ENCODE measurements at regions not wholly inside any gene's neighbourhood (a gene's known extent, or its start where the extent isn't known, plus 50 kb on each side); places are given as distances from the start of the nearest gene placed in this dataset.
A peak's percentile ranks its signal among the peaks of the same experiment; 100 is the strongest.

DNA sequence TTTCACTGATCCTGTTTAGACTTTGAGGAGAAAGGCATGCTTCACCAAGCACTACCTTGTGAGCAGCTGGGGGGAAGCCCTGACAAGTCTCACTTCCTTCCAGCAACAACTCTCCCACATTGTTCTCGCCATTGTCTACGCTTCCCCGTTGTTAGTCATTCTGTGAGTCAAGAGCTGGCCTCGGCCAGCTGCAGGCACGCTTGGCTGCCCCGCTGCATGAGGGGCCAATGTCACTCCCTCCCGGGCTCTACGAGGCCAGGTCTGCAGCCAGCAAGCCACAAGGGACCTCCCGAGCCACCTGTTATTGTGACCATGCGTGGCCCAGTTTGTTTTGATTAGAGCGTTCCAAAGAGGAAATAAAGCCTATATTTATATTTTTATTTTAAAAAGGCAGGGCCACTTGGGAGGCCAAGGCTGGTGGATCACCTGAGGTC lies 220.9 kb downstream of the FOXO1 start:
- TF ChIP-seq FOXP2 (optimal IDR thresholded peaks at IDR 0.05; ENCODE audit: borderline replicate concordance, extremely low read depth, extremely low read length, insufficient read depth) (peak; percentile 70), TAF1 (IDR thresholded peaks at IDR 0.05; ENCODE audit: borderline replicate concordance, insufficient read depth, low read length) (no peak), SIN3A (IDR thresholded peaks at IDR 0.05; ENCODE audit: borderline replicate concordance, insufficient read depth, low read length) (peak; percentile 76; the same call in 1 of the 2 replicates)
- TF ChIP-seq, protein P1, sequence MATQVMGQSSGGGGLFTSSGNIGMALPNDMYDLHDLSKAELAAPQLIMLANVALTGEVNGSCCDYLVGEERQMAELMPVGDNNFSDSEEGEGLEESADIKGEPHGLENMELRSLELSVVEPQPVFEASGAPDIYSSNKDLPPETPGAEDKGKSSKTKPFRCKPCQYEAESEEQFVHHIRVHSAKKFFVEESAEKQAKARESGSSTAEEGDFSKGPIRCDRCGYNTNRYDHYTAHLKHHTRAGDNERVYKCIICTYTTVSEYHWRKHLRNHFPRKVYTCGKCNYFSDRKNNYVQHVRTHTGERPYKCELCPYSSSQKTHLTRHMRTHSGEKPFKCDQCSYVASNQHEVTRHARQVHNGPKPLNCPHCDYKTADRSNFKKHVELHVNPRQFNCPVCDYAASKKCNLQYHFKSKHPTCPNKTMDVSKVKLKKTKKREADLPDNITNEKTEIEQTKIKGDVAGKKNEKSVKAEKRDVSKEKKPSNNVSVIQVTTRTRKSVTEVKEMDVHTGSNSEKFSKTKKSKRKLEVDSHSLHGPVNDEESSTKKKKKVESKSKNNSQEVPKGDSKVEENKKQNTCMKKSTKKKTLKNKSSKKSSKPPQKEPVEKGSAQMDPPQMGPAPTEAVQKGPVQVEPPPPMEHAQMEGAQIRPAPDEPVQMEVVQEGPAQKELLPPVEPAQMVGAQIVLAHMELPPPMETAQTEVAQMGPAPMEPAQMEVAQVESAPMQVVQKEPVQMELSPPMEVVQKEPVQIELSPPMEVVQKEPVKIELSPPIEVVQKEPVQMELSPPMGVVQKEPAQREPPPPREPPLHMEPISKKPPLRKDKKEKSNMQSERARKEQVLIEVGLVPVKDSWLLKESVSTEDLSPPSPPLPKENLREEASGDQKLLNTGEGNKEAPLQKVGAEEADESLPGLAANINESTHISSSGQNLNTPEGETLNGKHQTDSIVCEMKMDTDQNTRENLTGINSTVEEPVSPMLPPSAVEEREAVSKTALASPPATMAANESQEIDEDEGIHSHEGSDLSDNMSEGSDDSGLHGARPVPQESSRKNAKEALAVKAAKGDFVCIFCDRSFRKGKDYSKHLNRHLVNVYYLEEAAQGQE (IDR thresholded peaks at IDR 0.05; ENCODE audit: insufficient read depth in 1 of 2, low read depth in 2 of 2, low read length in 2 of 2) = 0 out of 4 replicates have a peak, but pooled peaks of 1 of the 2 experiments have one; percentile 22

DNA sequence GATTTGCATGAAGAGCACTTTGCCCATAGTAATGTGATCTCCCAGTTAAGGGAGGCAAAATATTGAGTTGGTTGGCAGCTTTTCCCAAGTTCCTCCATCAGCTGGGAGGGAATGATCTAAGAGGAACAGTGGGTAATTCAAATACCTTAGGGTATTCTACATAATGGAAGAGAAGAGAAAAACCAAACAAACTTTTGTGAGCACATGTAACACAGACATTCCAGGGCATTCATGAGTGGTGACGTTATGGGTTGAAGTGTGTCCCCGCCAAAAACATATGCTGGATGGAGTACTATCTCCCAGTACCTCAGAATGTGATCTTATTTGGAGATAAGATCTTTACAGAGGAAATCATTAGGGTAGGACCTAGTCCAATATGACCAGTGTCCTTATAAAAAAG lies 220.1 kb downstream of the FOXO1 start:
- TF ChIP-seq SIN3A (IDR thresholded peaks at IDR 0.05; ENCODE audit: borderline replicate concordance, insufficient read depth, low read length) (no peak), TAF1 (IDR thresholded peaks at IDR 0.05; ENCODE audit: borderline replicate concordance, insufficient read depth, low read length) (no peak), FOXP2 (optimal IDR thresholded peaks at IDR 0.05; ENCODE audit: borderline replicate concordance, extremely low read depth, extremely low read length, insufficient read depth) (no peak), POLR2AphosphoS5 (IDR thresholded peaks at IDR 0.05; ENCODE audit: low read depth, low read length) (no peak)
- TF ChIP-seq, protein P1 (IDR thresholded peaks at IDR 0.05; ENCODE audit: insufficient read depth in 1 of 2, low read depth in 2 of 2, low read length in 2 of 2) = no peak

DNA sequence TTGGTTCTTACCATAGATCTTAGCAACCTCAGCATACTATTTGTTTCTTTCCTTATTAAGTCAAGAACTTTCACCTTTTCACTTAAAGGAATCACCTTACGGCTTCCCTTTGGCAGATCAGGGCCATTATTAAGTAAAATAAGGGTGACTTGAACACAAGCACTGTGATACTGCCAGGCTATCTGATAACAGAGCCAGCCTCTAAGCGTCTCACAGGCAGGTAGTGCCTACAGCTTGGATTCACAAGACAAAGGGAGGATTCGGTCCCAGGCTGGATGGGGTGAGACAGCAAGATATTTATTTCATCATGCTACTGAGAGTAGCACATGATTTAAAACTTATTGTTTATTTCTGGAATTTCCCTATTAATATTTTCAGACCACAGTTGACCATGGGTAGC lies 218.6 kb downstream of the FOXO1 start:
- TF ChIP-seq FOXP2 (optimal IDR thresholded peaks at IDR 0.05; ENCODE audit: borderline replicate concordance, extremely low read depth, extremely low read length, insufficient read depth) = no peak
- TF ChIP-seq POLR2AphosphoS5 (IDR thresholded peaks at IDR 0.05; ENCODE audit: low read depth, low read length) = no peak
- no peak for TF ChIP-seq TAF1 (IDR thresholded peaks at IDR 0.05; ENCODE audit: borderline replicate concordance, insufficient read depth, low read length)
- TF ChIP-seq, protein P1 (IDR thresholded peaks at IDR 0.05; ENCODE audit: insufficient read depth in 1 of 2, low read depth in 2 of 2, low read length in 2 of 2) = no peak
- TF ChIP-seq SIN3A (IDR thresholded peaks at IDR 0.05; ENCODE audit: borderline replicate concordance, insufficient read depth, low read length) = no peak

DNA sequence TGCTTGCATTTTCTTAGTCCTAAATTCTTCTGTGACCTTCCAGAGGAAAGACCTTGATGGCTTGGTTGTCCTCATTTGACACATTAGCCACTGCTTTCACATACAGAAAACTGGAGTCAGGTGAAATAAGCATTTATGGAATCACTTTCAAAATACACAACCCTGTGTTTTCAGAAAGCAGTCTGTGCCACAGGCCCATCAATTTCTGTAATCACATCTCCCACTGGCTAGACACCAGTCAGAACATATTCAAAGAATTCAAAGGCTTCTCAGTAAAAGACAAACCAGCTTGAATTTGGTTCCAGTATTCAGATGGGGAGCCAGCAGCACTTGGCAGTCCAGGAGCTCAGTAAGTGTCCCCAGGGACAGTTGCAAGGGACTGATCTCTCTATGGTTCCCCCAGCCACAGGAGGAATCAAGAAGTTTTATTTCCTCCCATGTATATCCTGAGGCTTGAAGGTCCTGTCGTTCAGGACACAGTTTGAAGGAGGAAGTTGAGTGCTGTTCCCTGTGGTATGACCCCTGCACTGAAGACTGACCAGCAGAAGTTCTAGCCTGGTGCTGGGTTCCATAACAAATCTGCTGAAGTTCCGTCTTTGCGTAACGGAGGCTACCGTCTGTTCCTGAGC lies 214.3 kb downstream of the FOXO1 start:
- no peak for TF ChIP-seq POLR2AphosphoS5 (IDR thresholded peaks at IDR 0.05; ENCODE audit: low read depth, low read length)
- no peak for TF ChIP-seq FOXP2 (optimal IDR thresholded peaks at IDR 0.05; ENCODE audit: borderline replicate concordance, extremely low read depth, extremely low read length, insufficient read depth)

DNA sequence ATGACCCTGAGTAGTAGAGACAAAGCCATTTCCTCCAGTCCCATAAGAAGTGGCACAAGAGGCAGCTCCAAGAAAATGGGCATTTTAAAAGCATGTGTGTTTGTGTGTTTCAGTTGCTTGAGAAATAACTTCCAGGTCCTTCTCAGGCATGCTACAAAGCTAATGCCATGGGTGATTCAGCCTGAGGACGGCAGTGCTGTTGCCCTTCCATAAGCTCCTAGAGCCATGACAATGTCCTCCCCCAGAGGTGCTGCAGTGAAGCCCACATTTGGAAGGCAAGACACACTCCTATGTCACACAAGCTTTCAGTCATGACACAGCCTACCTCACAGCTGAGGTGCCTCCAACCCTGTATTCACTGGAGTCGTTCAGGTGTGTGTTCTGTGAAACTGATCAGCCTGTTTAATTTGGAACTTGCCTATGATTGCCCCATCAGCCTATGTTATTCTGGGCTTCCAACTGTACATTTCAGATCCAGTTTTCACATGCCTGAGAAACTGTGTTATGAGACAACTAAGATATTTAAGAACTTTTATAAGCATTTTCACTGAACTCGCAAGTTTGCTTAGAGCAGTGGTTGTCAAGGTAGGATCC lies 213.6 kb downstream of the FOXO1 start:
- TF ChIP-seq TAF1 (IDR thresholded peaks at IDR 0.05; ENCODE audit: borderline replicate concordance, insufficient read depth, low read length) = no peak
- no peak for TF ChIP-seq POLR2AphosphoS5 (IDR thresholded peaks at IDR 0.05; ENCODE audit: low read depth, low read length)
- no peak for TF ChIP-seq SIN3A (IDR thresholded peaks at IDR 0.05; ENCODE audit: borderline replicate concordance, insufficient read depth, low read length)
- TF ChIP-seq FOXP2 (optimal IDR thresholded peaks at IDR 0.05; ENCODE audit: borderline replicate concordance, extremely low read depth, extremely low read length, insufficient read depth) = no peak
- TF ChIP-seq, protein P1 (IDR thresholded peaks at IDR 0.05; ENCODE audit: insufficient read depth in 1 of 2, low read depth in 2 of 2, low read length in 2 of 2) = no peak

Measured in PFSK-1 (cell line).